Peyer's patch (tissue), 4 donors: ENCODE measurements at regions not wholly inside any gene's neighbourhood (a gene's known extent, or its start where the extent isn't known, plus 50 kb on each side); places are given as distances from the start of the nearest gene placed in this dataset.

Experiments
- DNase-seq, 3 donors: peaks; one replicate each; pipeline ENCODE4 v3.0.0-alpha.2; 2017 to 2019
- H3K27ac ChIP-seq, 4 donors: fragments of 200-600 bp; sonication (generic); one replicate each; pipeline ENCODE4 v1.5.1; 2016 to 2019
- H3K27me3 ChIP-seq, 2 donors: fragments of 200-600 bp; sonication (generic); one replicate each; pipeline ENCODE4 v1.5.1; 2019
- H3K36me3 ChIP-seq, 3 donors: fragments of 200-600 bp; sonication (generic); one replicate each; pipeline ENCODE4 v1.5.1; 2016 to 2019
- H3K4me1 ChIP-seq, 4 donors: fragments of 200-600 bp; sonication (generic); one replicate each; pipeline ENCODE4 v1.5.1; 2016 to 2019
- H3K4me3 ChIP-seq, 4 donors: fragments of 200-600 bp; sonication (generic); 1 replicate in 3 of 4; 2 replicates in 1 of 4; pipeline ENCODE4 v1.5.1; 2016 to 2019; ENCODE audit warnings: mild to moderate bottlenecking in 1 of 4
- H3K9me3 ChIP-seq, 4 donors: fragments of 200-600 bp; sonication (generic); one replicate each; pipeline ENCODE4 v1.5.1; 2016 to 2019; ENCODE audit warnings: mild to moderate bottlenecking in 1 of 4
- CTCF ChIP-seq, 6 experiments: fragments of 450-650 bp in 4 of 6; fragments of 200-600 bp in 2 of 6; sonication (generic) in 1 of 6; IDR thresholded peaks; one replicate each; pipeline ENCODE4 v1.5.1; 2017 to 2019; ENCODE audit warnings: antibody characterized with exemption in 6 of 6, mild to moderate bottlenecking in 3 of 6, moderate library complexity in 1 of 6
- POLR2A ChIP-seq, 2 donors: fragments of 450-650 bp; IDR thresholded peaks; one replicate each; pipeline ENCODE4 v1.5.1; 2017; ENCODE audit warnings: antibody characterized with exemption in 2 of 2, mild to moderate bottlenecking in 2 of 2, moderate library complexity in 2 of 2

- TF ChIP-seq POLR2A (IDR thresholded peaks at IDR 0.05) (no peak), CTCF (IDR thresholded peaks at IDR 0.05) (no peak)
- no peaks in the 10 kb centered on the region for H3K36me3 ChIP-seq
- no peaks in the 10 kb centered on the region for H3K9me3 ChIP-seq
- no peaks in the 10 kb centered on the region for H3K4me1 ChIP-seq
- no peak overlapping the region for H3K4me3 ChIP-seq
- no peak for DNase-seq
- no peak overlapping the region for H3K27ac ChIP-seq
- H3K27me3 ChIP-seq = no peaks in the 10 kb centered on the region
Measured at GRCh38 chr18:28510210-28510609, 333.3 kb upstream of the CDH2 start.

- Histone ChIP-seq H3K36me3 (no peaks in the 10 kb centered on the region), H3K27me3 (no peaks in the 10 kb centered on the region), H3K27ac (no peak overlapping the region), H3K4me3 (no peak overlapping the region), H3K4me1 (no peaks in the 10 kb centered on the region), H3K9me3 (no peaks in the 10 kb centered on the region)
- TF ChIP-seq CTCF (IDR thresholded peaks at IDR 0.05) = no peak
- no peak for TF ChIP-seq POLR2A (IDR thresholded peaks at IDR 0.05)
- DNase-seq = no peak
Measured at GRCh38 chr18:28504066-28504465, 327.1 kb upstream of the CDH2 start.

GRCh38 chr18:28494151-28494550 lies 317.2 kb upstream of the CDH2 start:
- TF ChIP-seq POLR2A (IDR thresholded peaks at IDR 0.05) (no peak), CTCF (IDR thresholded peaks at IDR 0.05) (no peak)
- H3K27me3 ChIP-seq = no peaks in the 10 kb centered on the region
- DNase-seq = no peak
- H3K36me3 ChIP-seq = no peaks in the 10 kb centered on the region
- H3K9me3 ChIP-seq = no peaks in the 10 kb centered on the region
- H3K4me1 ChIP-seq = no peaks in the 10 kb centered on the region
- no peak overlapping the region for H3K27ac ChIP-seq
- no peak overlapping the region for H3K4me3 ChIP-seq

- TF ChIP-seq CTCF (IDR thresholded peaks at IDR 0.05) (no peak), POLR2A (IDR thresholded peaks at IDR 0.05) (no peak)
- Histone ChIP-seq H3K27me3 (no peaks in the 10 kb centered on the region), H3K4me1 (no peaks in the 10 kb centered on the region), H3K4me3 (no peak overlapping the region), H3K36me3 (no peaks in the 10 kb centered on the region), H3K9me3 (no peaks in the 10 kb centered on the region), H3K27ac (no peak overlapping the region)
- DNase-seq = no peak
Measured at GRCh38 chr18:28485918-28486317, 309.0 kb upstream of the CDH2 start.

- Histone ChIP-seq H3K27me3 (no peaks in the 10 kb centered on the region), H3K27ac (no peak overlapping the region), H3K36me3 (no peaks in the 10 kb centered on the region), H3K4me1 (no peaks in the 10 kb centered on the region), H3K9me3 (no peaks in the 10 kb centered on the region), H3K4me3 (no peak overlapping the region)
- TF ChIP-seq CTCF (IDR thresholded peaks at IDR 0.05) (no peak), POLR2A (IDR thresholded peaks at IDR 0.05) (no peak)
- DNase-seq = no peak
Measured at GRCh38 chr18:28485210-28485801, 308.4 kb upstream of the CDH2 start.

- TF ChIP-seq POLR2A (IDR thresholded peaks at IDR 0.05) (no peak), CTCF (IDR thresholded peaks at IDR 0.05) (no peak)
- H3K27me3 ChIP-seq = no peaks in the 10 kb centered on the region
Measured at GRCh38 chr18:28478531-28478930, 301.6 kb upstream of the CDH2 start.

More at GRCh38 chr18:28478531-28478930, 301.6 kb upstream of the CDH2 start:
- Histone ChIP-seq H3K4me1 (no peaks in the 10 kb centered on the region), H3K27ac (no peak overlapping the region), H3K4me3 (no peak overlapping the region), H3K36me3 (no peaks in the 10 kb centered on the region), H3K9me3 (no peaks in the 10 kb centered on the region)
- DNase-seq = no peak
